K562 (cell line): ENCODE measurements at regions not wholly inside any gene's neighbourhood (a gene's known extent, or its start where the extent isn't known, plus 50 kb on each side); places are given as distances from the start of the nearest gene placed in this dataset.

Experiments
- ATAC-seq: fragments of 200-7000 bp; cut with Tn5 transposase; 3 replicates; pipeline ENCODE4 v1.9.1; 2020; ENCODE audit warnings: moderate library complexity
- BruUV-seq: library from RNA; stranded (reverse); fragments of 400-500 nt; replicated peaks from 2 replicates; lab custom pipeline; 2021; lab: Mats Ljungman, UMichigan
- CTCF ChIA-PET: fragments of 300-600 bp; formaldehyde crosslinking; extraction: SDS; loops from one replicate; lab custom pipeline; 2021; ENCODE audit warnings: low intra/inter-chr PET ratio; lab: Yijun Ruan, JAX
- POLR2A ChIA-PET: fragments of 300-600, 350-650 bp; sonication (Branson Sonifier 250); formaldehyde crosslinking; extraction: SDS; loops from one replicate; lab custom pipeline; 2021; ENCODE audit warnings: antibody characterized with exemption, inconsistent platforms; lab: Yijun Ruan, JAX
- DNase-seq, 4 experiments: peaks; one replicate each; pipeline versions ENCODE4 v3.0.0 to v3.0.0-alpha.2; 2011 to 2018; ENCODE audit warnings: low spot score in 3 of 4, mixed read lengths in 3 of 4; ENCODE audit errors: extremely low read depth in 1 of 4
- FAIRE-seq: peaks from 2 replicates; lab custom pipeline; 2011; peaks lifted over from hg19 to GRCh38; lab: Jason Lieb, UNC
- H2AFZ ChIP-seq: 2 replicates; pipeline ENCODE4 v1.6.0; 2011; ENCODE audit warnings: low read depth, low read length, control low read depth, inconsistent platforms
- H3K27ac ChIP-seq: fragments of 200-600 bp; 3 replicates; pipeline ENCODE4 v1.8.0; 2011; ENCODE audit warnings: low read depth, mild to moderate bottlenecking, control low read depth, inconsistent platforms, low read length, moderate library complexity, mixed read lengths; ENCODE audit errors: extremely low read depth
- H3K27me3 ChIP-seq, 2 experiments: fragments of 300-600 bp in 1 of 2; 2 replicates in 1 of 2; 3 replicates in 1 of 2; pipeline versions ENCODE4 v1.6.0 to v1.8.0; 2011; ENCODE audit warnings: inconsistent platforms in 2 of 2, low read length in 2 of 2, mild to moderate bottlenecking in 1 of 2, mixed read lengths in 1 of 2, moderate library complexity in 1 of 2; ENCODE audit not compliant: control insufficient read depth in 2 of 2, insufficient read depth in 2 of 2
- H3K36me3 ChIP-seq: fragments of 300-600 bp; 3 replicates; pipeline ENCODE4 v1.8.0; 2011; ENCODE audit warnings: mild to moderate bottlenecking, low read length, inconsistent platforms; ENCODE audit not compliant: control insufficient read depth, insufficient read depth
- H3K4me1 ChIP-seq, 2 experiments: fragments of 200-600 bp in 1 of 2; replicated peaks in 1 of 2; 2 replicates in 1 of 2; 3 replicates in 1 of 2; pipeline versions ENCODE4 v1.5.1 to v1.8.0; 2011; ENCODE audit warnings: inconsistent platforms in 2 of 2, low read length in 2 of 2, mild to moderate bottlenecking in 1 of 2, mixed read lengths in 1 of 2, moderate library complexity in 1 of 2; ENCODE audit not compliant: control insufficient read depth in 2 of 2, insufficient read depth in 2 of 2
- H3K4me2 ChIP-seq: 2 replicates; pipeline ENCODE4 v1.6.1; 2011; ENCODE audit warnings: low read length, control low read depth, inconsistent platforms, mixed read lengths; ENCODE audit not compliant: insufficient read depth
- H3K4me3 ChIP-seq: fragments of 200-600 bp; sonication (generic), shearing (Covaris generic); 2 replicates; pipeline ENCODE4 v1.5.1; 2016; ENCODE audit warnings: control low read depth, inconsistent platforms
- H3K79me2 ChIP-seq: fragments of 200-600 bp; 3 replicates; pipeline ENCODE4 v1.8.0; 2011; ENCODE audit warnings: low read length, inconsistent platforms; ENCODE audit not compliant: control insufficient read depth, insufficient read depth
- H3K9ac ChIP-seq, 2 experiments: 2 replicates each; pipeline versions ENCODE4 v1.6.0 to v1.6.1; 2011; ENCODE audit warnings: low read depth in 2 of 2, low read length in 2 of 2, control low read depth in 1 of 2, inconsistent platforms in 1 of 2, mild to moderate bottlenecking in 1 of 2, mixed read lengths in 1 of 2; ENCODE audit not compliant: insufficient read depth in 1 of 2
- H3K9me1 ChIP-seq: one replicate; pipeline ENCODE4 v1.6.0; 2011; ENCODE audit warnings: inconsistent platforms, mild to moderate bottlenecking, low read length, moderate library complexity; ENCODE audit not compliant: control insufficient read depth, insufficient read depth
- H3K9me3 ChIP-seq: replicated peaks from 2 replicates; pipeline ENCODE4 v1.5.1; 2011; ENCODE audit warnings: low read depth, low read length, inconsistent platforms; ENCODE audit not compliant: control insufficient read depth, insufficient read depth
- H4K20me1 ChIP-seq: replicated peaks from 2 replicates; pipeline ENCODE4 v1.6.1; 2011; ENCODE audit warnings: low read length, inconsistent platforms, mixed read lengths; ENCODE audit not compliant: control insufficient read depth, insufficient read depth
- ATF1 ChIP-seq, 2 experiments: fragments of 450-650 bp in 1 of 2; IDR thresholded peaks; 2 replicates each; pipeline ENCODE4 v1.6.1; 2016; ENCODE audit warnings: missing compliant biosample characterization in 1 of 2, missing genetic modification characterization in 1 of 2
- IFI16 ChIP-seq: fragments of 250-450 bp; sonication (Bioruptor Pico); IDR thresholded peaks from 2 replicates; pipeline ENCODE4 v2.1.2; 2022; ENCODE audit warnings: mild to moderate bottlenecking, inconsistent platforms
- KLF10 ChIP-seq: fragments of 250-450 bp; sonication (Bioruptor Pico); IDR thresholded peaks from 2 replicates; pipeline ENCODE4 v1.6.1; 2021; ENCODE audit warnings: matching md5 sums
- MTA2 ChIP-seq: fragments of 450-650 bp; IDR thresholded peaks from 2 replicates; pipeline ENCODE4 v1.6.1; 2016; ENCODE audit warnings: low read depth
- MXI1 ChIP-seq: IDR thresholded peaks from 2 replicates; pipeline ENCODE4 v1.6.1; 2011; ENCODE audit warnings: low read depth, mild to moderate bottlenecking, improper control_type of control experiment, low read length
- POLR2B ChIP-seq: fragments of 450-650 bp; IDR thresholded peaks from 2 replicates; pipeline ENCODE4 v1.6.1; 2018; ENCODE audit warnings: low read depth; ENCODE audit not compliant: partially characterized antibody
- WGBS: fragments of 100-300 bp; shearing (Covaris generic); methylation state at CpG from one replicate; pipeline ENCODE4 v1.1.6; 2016; ENCODE audit warnings: low coverage, mixed read lengths; ENCODE audit not compliant: insufficient coverage; ENCODE audit errors: missing lambda C conversion rate; 5-methylcytosine and 5-hydroxymethylcytosine counted together
- in situ Hi-C: fragments of 300-500 bp; cut with MboI; formaldehyde crosslinking; loops from 4 replicates; pipeline ENCODE4 v1.15.0; 2018; ENCODE audit warnings: inconsistent platforms, mixed read lengths
- intact Hi-C: fragments of 100-400 bp; cut with micrococcal nuclease; formaldehyde crosslinking; loops from 2 replicates; pipeline ENCODE4 v1.14.2; 2022
- TF ChIP-seq, protein P1 (sequence below), 2 experiments: fragments of 450-650 bp in 1 of 2; sonication (generic) in 1 of 2; formaldehyde crosslinking in 1 of 2; IDR thresholded peaks in 1 of 2; conservative IDR thresholded peaks in 1 of 2; 2 replicates each; pipeline versions ENCODE4 v1.6.1 to v1.8.1; 2016 to 2023; ENCODE audit warnings: mild to moderate bottlenecking in 2 of 2, moderate library complexity in 2 of 2, inconsistent platforms in 1 of 2, missing genetic modification reagents in 1 of 2
- TF ChIP-seq, protein P2 (sequence below): IDR thresholded peaks from 3 replicates; pipeline ENCODE4 v1.6.1; 2011; ENCODE audit warnings: borderline replicate concordance, mild to moderate bottlenecking, moderate library complexity; ENCODE audit not compliant: insufficient read length; ENCODE audit errors: extremely low read depth
- TF ChIP-seq, protein P3 (sequence below): IDR thresholded peaks from 2 replicates; pipeline ENCODE4 v1.6.1; 2014; ENCODE audit warnings: antibody characterized with exemption

DNA sequence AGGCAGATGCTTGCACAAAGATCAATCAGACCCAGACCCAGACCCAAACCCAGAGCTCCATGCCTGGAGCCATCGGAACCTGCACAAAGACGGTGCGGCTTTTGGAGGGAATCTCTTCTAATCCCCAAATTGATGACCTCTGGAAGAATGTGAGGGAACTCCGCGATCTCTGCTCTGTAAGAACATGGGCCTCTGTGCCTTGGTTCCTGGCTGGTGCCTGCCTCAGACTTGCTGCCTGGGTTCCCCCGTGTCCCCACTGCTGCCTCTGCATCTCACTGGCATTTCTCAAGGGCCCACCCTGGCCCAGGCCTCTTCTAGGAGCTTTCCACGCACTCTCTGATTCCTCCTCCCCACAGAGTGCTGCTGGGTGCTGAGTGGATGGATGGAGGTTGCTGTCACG is 1044.4 kb downstream of the TBC1D22A start:
- Histone ChIP-seq H3K9ac (no peak overlapping the region), H3K79me2 (no peaks in the 10 kb centered on the region), H3K27ac (no peak overlapping the region), H3K4me2 (no peak overlapping the region), H3K4me3 (no peak overlapping the region), H3K27me3 (no peaks in the 10 kb centered on the region), H4K20me1 (no peaks in the 10 kb centered on the region), H3K9me1 (no peaks in the 10 kb centered on the region), H3K4me1 (no peaks in the 10 kb centered on the region), H3K36me3 (no peaks in the 10 kb centered on the region), H3K9me3 (no peaks in the 10 kb centered on the region), H2AFZ (no peak overlapping the region)
- DNase-seq (no peak), ATAC-seq (no peak), FAIRE-seq (no peak)
- 74% methylated on average over 7 of the region's 8 CpGs for WGBS
- in situ Hi-C loops (no loop called here), intact Hi-C loops (no loop called here)
- ChIA-PET CTCF (no interaction called here), POLR2A (no interaction called here)
- no TSS peak for BruUV-seq
- TF ChIP-seq IFI16 (CRISPR knock-in tag) (no peak), MXI1 (no peak), POLR2B (no peak), ATF1 (CRISPR knock-in tag; IDR thresholded peaks at IDR 0.05) (no peak), ATF1 (tag; IDR thresholded peaks at IDR 0.05) (no peak), MTA2 (no peak), KLF10 (CRISPR knock-in tag) (no peak)
- TF ChIP-seq, protein P1, sequence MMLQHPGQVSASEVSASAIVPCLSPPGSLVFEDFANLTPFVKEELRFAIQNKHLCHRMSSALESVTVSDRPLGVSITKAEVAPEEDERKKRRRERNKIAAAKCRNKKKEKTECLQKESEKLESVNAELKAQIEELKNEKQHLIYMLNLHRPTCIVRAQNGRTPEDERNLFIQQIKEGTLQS (IDR thresholded peaks at IDR 0.05) = no peak
- TF ChIP-seq, protein P1 (CRISPR knock-in tag; conservative IDR thresholded peaks at IDR 0.05) = no peak
- TF ChIP-seq, protein P2, sequence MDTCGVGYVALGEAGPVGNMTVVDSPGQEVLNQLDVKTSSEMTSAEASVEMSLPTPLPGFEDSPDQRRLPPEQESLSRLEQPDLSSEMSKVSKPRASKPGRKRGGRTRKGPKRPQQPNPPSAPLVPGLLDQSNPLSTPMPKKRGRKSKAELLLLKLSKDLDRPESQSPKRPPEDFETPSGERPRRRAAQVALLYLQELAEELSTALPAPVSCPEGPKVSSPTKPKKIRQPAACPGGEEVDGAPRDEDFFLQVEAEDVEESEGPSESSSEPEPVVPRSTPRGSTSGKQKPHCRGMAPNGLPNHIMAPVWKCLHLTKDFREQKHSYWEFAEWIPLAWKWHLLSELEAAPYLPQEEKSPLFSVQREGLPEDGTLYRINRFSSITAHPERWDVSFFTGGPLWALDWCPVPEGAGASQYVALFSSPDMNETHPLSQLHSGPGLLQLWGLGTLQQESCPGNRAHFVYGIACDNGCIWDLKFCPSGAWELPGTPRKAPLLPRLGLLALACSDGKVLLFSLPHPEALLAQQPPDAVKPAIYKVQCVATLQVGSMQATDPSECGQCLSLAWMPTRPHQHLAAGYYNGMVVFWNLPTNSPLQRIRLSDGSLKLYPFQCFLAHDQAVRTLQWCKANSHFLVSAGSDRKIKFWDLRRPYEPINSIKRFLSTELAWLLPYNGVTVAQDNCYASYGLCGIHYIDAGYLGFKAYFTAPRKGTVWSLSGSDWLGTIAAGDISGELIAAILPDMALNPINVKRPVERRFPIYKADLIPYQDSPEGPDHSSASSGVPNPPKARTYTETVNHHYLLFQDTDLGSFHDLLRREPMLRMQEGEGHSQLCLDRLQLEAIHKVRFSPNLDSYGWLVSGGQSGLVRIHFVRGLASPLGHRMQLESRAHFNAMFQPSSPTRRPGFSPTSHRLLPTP = no peak
- TF ChIP-seq, protein P3, sequence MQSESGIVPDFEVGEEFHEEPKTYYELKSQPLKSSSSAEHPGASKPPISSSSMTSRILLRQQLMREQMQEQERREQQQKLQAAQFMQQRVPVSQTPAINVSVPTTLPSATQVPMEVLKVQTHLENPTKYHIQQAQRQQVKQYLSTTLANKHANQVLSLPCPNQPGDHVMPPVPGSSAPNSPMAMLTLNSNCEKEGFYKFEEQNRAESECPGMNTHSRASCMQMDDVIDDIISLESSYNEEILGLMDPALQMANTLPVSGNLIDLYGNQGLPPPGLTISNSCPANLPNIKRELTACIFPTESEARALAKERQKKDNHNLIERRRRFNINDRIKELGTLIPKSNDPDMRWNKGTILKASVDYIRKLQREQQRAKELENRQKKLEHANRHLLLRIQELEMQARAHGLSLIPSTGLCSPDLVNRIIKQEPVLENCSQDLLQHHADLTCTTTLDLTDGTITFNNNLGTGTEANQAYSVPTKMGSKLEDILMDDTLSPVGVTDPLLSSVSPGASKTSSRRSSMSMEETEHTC = no peak
